Spleen (tissue), 11 donors: ENCODE measurements at regions not wholly inside any gene's neighbourhood (a gene's known extent, or its start where the extent isn't known, plus 50 kb on each side); places are given as distances from the start of the nearest gene placed in this dataset.
"Not testable (repeated sequence)": the region's sequence is repeated elsewhere in the genome, so short reads cannot be mapped to it uniquely, and the experiment has no call there.

Experiments used
- DNase-seq: peaks from one replicate; pipeline ENCODE4 v3.0.0-alpha.2; 2020
- H3K27ac ChIP-seq, 8 donors: fragments of 200-600 bp; sonication (generic) in 7 of 8; 1 replicate in 4 of 8; 2 replicates in 4 of 8; pipeline versions ENCODE4 v1.5.0 to v1.8.0; 2016 to 2021; ENCODE audit warnings: inconsistent platforms in 4 of 8, mild to moderate bottlenecking in 4 of 8, moderate library complexity in 1 of 8
- H3K27me3 ChIP-seq, 7 donors: fragments of 200-600 bp; sonication (generic) in 6 of 7; replicated peaks in 1 of 7; 1 replicate in 4 of 7; 2 replicates in 3 of 7; pipeline versions ENCODE4 v1.5.0 to v1.8.0; 2016 to 2021; ENCODE audit warnings: inconsistent platforms in 3 of 7, mild to moderate bottlenecking in 1 of 7
- H3K36me3 ChIP-seq, 6 donors: fragments of 200-600 bp; sonication (generic) in 5 of 6; 1 replicate in 4 of 6; 2 replicates in 2 of 6; pipeline versions ENCODE4 v1.5.0 to v1.8.0; 2016 to 2021; ENCODE audit warnings: inconsistent platforms in 2 of 6
- H3K4me1 ChIP-seq, 6 donors: fragments of 200-600 bp; sonication (generic) in 5 of 6; 1 replicate in 3 of 6; 2 replicates in 3 of 6; pipeline versions ENCODE4 v1.5.0 to v1.8.0; 2016 to 2021; ENCODE audit warnings: inconsistent platforms in 3 of 6
- H3K4me3 ChIP-seq, 8 donors: fragments of 200-600 bp; sonication (generic) in 7 of 8; 1 replicate in 4 of 8; 2 replicates in 4 of 8; pipeline versions ENCODE4 v1.5.0 to v1.8.0; 2016 to 2021; ENCODE audit warnings: inconsistent platforms in 4 of 8, mild to moderate bottlenecking in 4 of 8, moderate library complexity in 2 of 8
- H3K9me3 ChIP-seq, 8 donors: fragments of 200-600 bp; sonication (generic) in 7 of 8; 1 replicate in 4 of 8; 2 replicates in 4 of 8; pipeline versions ENCODE4 v1.5.0 to v1.8.0; 2016 to 2021; ENCODE audit warnings: inconsistent platforms in 4 of 8
- CTCF ChIP-seq, 11 experiments: fragments of 200-600 bp in 7 of 11; fragments of 450-650 bp in 4 of 11; sonication (generic) in 4 of 11; IDR thresholded peaks in 8 of 11; conservative IDR thresholded peaks in 3 of 11; 1 replicate in 7 of 11; 2 replicates in 4 of 11; pipeline versions ENCODE4 v1.4.0 to v1.8.0; 2016 to 2021; ENCODE audit warnings: antibody characterized with exemption in 11 of 11, inconsistent platforms in 4 of 11, mild to moderate bottlenecking in 1 of 11
- POLR2A ChIP-seq, 3 donors: fragments of 450-650 bp; IDR thresholded peaks; one replicate each; pipeline ENCODE4 v1.5.1; 2017; ENCODE audit warnings: antibody characterized with exemption in 3 of 3, mild to moderate bottlenecking in 1 of 3
- POLR2AphosphoS5 ChIP-seq, 3 donors: sonication (generic); formaldehyde crosslinking; IDR thresholded peaks; one replicate each; pipeline ENCODE4 v1.5.1; 2017; ENCODE audit warnings: antibody characterized with exemption in 3 of 3
- WGBS, 5 donors: extraction: QIAGEN DNeasy Blood & Tissue Kit in 3 of 5; methylation state at CpG; one replicate each; pipeline versions ENCODE4 v1.1.5 to v1.1.7; 2013 to 2018; 5-methylcytosine and 5-hydroxymethylcytosine counted together
- intact Hi-C: fragments of 100-400 bp; cut with DNase I; formaldehyde crosslinking; loops from one replicate; pipeline ENCODE4 v1.15.0; 2023; ENCODE audit warnings: low total_unique reads
- donor health status: healthy with polysubstance abuse.
- donor health status: DM: no; HTN: no; CAD: no; lungs with moderate emphysema.
- donor health status: DM: no; HTN: no; CAD: no.
- donor health status: Bipolar disorder and iron deficiency.
- donor health status: healthy.
- donor health status: DM: no; HTN: no; CAD: no.
- donor health status: DM: yes; HTN: yes; CAD: no.

GRCh38 chr14:106347291-106347778 is 821.0 kb downstream of the TMEM121 start:
- DNase-seq, result no peak
- H3K9me3 ChIP-seq, result no peaks in the 10 kb centered on the region
- WGBS, 5 donors, result 58 to 79% (median 72%) methylated on average over 4 of the region's 4 CpGs
- no peak overlapping the region for H3K4me3 ChIP-seq
- peaks cover 0 to 3% (median 0%) of the 10 kb centered on the region in 6 donors for H3K4me1 ChIP-seq
- no peaks in the 10 kb centered on the region for H3K36me3 ChIP-seq
- no peak for TF ChIP-seq POLR2A (IDR thresholded peaks at IDR 0.05)
- TF ChIP-seq CTCF (IDR thresholded peaks at IDR 0.05 in 8 of 11, conservative IDR thresholded peaks at IDR 0.05 in 3 of 11), result no peak
- no peak for TF ChIP-seq POLR2AphosphoS5 (IDR thresholded peaks at IDR 0.05)
- intact Hi-C loops, result no loop called here
- peaks cover 0 to 6% (median 0%) of the 10 kb centered on the region in 7 donors for H3K27me3 ChIP-seq
- no peak overlapping the region for H3K27ac ChIP-seq

- no peak overlapping the region for H3K27ac ChIP-seq
- DNase-seq, result peak; percentile 76
- intact Hi-C loops, result no loop called here
- H3K9me3 ChIP-seq, result no peaks in the 10 kb centered on the region
- peaks cover 0 to 6% (median 0%) of the 10 kb centered on the region in 7 donors for H3K27me3 ChIP-seq
- 61 to 67% (median 63%) methylated on average over 8 of the region's 8 CpGs for WGBS, 5 donors
- H3K4me3 ChIP-seq, result no peak overlapping the region
- TF ChIP-seq POLR2AphosphoS5 (IDR thresholded peaks at IDR 0.05) (no peak), CTCF (IDR thresholded peaks at IDR 0.05 in 8 of 11, conservative IDR thresholded peaks at IDR 0.05 in 3 of 11) (no peak), POLR2A (IDR thresholded peaks at IDR 0.05) (no peak)
- H3K36me3 ChIP-seq, result no peaks in the 10 kb centered on the region
- H3K4me1 ChIP-seq, result peaks cover 0 to 3% (median 0%) of the 10 kb centered on the region in 6 donors
Measured at GRCh38 chr14:106347890-106348755, 821.7 kb downstream of the TMEM121 start.

- H3K9me3 ChIP-seq, H3K4me1 ChIP-seq, H3K27me3 ChIP-seq, H3K36me3 ChIP-seq, intact Hi-C loops: not testable (repeated sequence)
- Histone ChIP-seq H3K4me3 (peak overlapping the region in 3 of 8 donors; percentile 9 to 61 (median 25)), H3K27ac (peak overlapping the region in 1 of 8 donors; percentile 28)
- 15 to 21% (median 19%) methylated on average over 7 to 18 of the region's 18 CpGs for WGBS, 5 donors
- DNase-seq, result peak; percentile 98
- TF ChIP-seq CTCF (IDR thresholded peaks at IDR 0.05 in 8 of 11, conservative IDR thresholded peaks at IDR 0.05 in 3 of 11) (peak in 10 of 11 experiments; percentile 43 to 94 (median 75)), POLR2AphosphoS5 (IDR thresholded peaks at IDR 0.05) (peak in 1 of 3 donors; percentile 41)
Measured at GRCh38 chr14:106348873-106349540, 822.6 kb downstream of the TMEM121 start.
